ENCODE measurements at regions not wholly inside any gene's neighbourhood (a gene's known extent, or its start where the extent isn't known, plus 50 kb on each side); places are given as distances from the start of the nearest gene placed in this dataset.

- no peak for DNase-seq
Measured at GRCh38 chr13:106433066-106433465, 102.4 kb downstream of the EFNB2 start.

- DNase-seq: no peak
Measured at GRCh38 chr13:106432636-106433035, 102.8 kb downstream of the EFNB2 start.

- no peak for DNase-seq
Measured at GRCh38 chr13:106426909-106427308, 108.6 kb downstream of the EFNB2 start.

DNA sequence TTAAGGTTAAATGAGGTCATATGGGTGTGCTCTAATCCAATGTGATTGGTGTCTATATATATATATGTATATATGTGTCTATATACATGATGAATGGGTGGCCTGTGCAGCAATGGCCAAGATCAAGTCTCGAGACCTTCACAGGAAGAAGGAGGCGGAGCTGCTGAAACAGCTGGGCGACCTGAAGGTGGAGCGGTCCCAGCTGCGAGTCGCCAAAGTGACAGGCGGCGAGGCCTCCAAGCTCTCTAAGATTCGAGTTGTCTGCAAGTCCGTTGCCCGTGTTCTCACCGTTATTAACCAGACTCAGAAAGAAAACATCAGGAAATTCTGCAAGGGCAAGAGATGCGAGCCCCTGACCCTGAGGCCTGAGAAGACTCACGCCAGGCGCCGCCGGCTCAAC lies 109.8 kb downstream of the EFNB2 start:
- DNase-seq: no peak

DNA sequence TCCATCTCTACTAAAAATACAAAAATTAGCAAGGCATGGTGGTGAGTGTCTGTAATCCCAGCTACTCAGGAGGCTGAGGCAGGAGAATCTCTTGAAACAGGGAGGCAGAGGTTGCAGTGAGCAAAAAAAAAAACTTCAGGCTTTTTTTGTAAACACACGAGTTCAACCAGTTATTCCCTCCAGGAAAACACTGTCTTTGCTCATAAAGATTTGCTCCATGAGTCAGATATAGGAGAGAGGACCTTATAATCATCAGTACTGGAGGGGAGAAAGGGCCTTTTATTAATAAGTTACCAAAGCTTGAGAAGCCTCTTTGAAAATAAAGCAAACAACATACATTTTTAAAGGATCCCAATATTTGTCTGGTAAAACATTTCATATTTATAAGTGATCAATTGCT lies 110.7 kb downstream of the EFNB2 start:
- no peak for DNase-seq

- no peak for DNase-seq
Measured at GRCh38 chr13:106423530-106423929, 111.9 kb downstream of the EFNB2 start.

GRCh38 chr13:106418556-106418955 lies 116.9 kb downstream of the EFNB2 start:
- no peak for DNase-seq

DNA sequence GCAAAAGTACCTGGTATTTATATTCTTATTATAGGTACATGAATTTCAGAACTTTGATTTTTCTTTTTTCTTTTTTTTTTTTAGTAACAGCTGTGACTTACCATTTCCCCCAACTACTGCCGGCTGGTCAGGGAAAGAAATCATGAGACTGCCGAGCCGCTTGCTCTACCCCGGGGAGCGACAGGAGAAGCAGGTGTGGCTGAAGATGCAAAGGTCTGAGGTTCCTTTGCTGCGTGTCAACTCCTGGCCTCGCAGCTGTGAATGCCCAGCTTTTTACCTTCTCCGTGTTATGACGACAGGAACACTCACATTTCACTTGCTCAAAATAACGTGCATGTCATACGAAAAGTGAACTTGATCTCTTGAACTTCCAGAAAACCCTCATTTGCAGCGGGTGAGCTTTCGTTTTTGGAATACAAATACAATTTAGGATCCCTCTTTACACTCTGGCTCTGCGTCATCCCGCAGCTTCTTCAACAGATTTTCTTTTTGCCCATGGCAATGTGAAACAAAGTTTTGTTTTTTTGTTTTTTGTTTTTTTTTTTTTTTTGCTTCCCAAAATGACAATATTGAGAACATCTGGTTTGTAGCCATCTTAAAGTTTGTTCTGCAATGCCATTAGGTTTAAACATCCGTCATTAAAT lies 117.9 kb downstream of the EFNB2 start:
- DNase-seq: no peak

DNA sequence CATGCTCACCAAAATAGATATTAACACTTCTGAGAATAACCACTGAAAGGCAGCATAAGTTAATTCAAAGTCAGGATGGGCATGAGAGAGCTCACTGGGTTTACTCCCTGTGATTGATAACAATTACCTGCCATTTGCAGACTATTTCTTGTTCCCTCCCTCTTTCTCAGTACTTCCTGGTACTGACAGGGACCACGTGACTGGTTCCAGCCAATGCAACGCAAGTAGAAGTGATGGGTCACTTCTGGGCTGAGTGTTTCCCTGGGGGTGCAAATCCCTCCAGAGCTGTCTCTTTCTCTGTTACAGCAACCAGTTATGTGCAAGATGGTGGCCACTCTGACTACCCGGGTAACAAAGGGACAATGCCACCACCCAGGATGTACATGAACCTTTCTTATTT lies 118.8 kb downstream of the EFNB2 start:
- no peak for DNase-seq

DNA sequence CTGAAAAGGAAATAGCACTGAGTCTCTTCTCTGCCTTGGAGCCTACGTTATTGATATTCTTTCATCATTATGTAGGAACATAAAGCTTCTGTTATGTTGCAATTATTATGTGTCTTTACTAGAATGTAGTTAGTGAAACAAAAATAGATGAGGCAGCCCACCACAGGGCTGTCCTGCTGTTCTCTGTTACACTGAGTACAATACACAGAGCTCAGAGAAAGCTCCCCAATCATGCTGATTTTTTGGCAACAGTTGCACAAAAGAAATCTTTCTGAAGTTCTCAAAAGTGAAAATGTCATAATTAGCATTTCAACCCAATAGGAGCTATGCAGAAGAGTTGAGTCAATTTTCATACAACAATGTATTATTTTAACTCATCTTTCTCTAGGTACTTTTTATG lies 119.5 kb downstream of the EFNB2 start:
- DNase-seq: no peak

DNA sequence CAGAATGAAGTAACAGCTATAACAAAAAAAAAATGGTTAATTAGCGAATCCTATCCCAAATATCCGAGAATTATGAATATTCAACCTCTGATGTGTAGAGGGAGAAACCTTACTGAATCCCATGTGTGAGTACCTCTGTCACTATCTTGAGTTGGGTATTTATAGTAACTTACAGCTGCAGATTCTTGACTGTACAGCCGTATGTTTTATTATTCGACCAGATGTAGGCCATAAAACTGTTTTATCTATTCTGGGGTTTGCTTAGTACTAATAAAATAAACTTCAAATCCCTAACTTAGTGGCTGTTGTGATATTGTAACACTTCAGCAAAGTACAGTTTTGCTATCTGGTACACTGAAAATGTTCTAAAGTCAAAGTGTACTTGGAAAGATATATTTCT lies 120.0 kb downstream of the EFNB2 start:
- DNase-seq: no peak

GRCh38 chr13:106407338-106407737 lies 128.1 kb downstream of the EFNB2 start:
- DNase-seq: no peak

- DNase-seq: no peak
Measured at GRCh38 chr13:106405731-106406130, 129.7 kb downstream of the EFNB2 start.

DNA sequence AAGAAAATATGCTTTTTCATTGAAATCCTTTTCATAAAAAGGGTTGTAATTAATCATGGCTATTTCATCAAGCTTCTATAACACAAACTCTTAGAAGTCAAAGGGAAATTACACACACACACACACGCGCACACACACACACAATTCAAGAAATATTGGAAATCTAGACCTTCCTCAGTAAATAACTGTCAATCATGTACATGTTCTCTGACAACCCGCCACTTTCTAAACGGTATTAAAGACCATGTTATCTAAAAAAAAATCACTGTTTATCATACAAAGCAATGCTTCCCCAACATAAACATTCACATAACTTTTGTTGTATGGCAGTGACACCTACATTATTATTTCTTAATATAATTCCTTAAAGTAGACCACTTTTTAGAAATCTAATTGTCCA lies 132.2 kb downstream of the EFNB2 start:
- no peak for DNase-seq

- no peak for DNase-seq
Measured at GRCh38 chr13:106402866-106403265, 132.6 kb downstream of the EFNB2 start.

- no peak for DNase-seq
Measured at GRCh38 chr13:106401081-106401480, 134.4 kb downstream of the EFNB2 start.

DNA sequence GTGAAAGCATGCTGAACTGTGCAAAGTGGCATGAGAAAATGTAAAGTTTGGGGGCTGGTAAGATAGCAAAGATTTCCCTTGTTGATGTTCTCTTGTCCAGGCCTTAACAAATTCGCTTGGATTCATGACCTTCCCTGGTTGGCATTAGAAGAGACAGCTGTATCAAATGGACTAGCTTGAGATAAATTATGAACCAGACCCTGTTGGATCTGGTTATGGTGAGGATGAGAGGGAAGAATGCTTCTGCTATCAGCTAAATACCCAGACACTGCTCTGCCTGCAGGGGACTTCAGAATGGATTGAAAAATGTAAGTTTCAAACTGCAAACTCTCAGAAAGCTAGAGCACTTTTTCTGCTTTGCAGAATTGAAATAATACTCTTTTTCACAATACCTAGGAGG lies 135.2 kb downstream of the EFNB2 start:
- no peak for DNase-seq

DNA sequence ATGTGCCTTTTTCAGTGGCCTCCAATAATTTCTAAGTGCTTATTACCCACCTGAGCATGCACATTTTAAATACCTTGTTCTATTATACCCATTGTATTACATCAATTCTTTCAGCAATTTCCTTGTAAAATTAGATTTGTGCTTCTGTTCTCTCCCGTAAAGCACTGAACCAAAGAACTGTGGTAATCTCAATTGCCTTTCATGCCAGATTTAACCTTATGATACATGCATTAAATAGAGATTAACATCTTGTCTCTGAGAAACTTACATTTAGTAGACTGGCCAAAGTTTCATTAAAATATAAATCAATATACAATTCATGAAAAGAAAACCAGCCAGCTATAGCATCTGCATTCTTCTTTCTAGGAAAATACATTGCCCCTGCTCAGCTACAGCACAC lies 137.2 kb downstream of the EFNB2 start:
- no peak for DNase-seq

DNA sequence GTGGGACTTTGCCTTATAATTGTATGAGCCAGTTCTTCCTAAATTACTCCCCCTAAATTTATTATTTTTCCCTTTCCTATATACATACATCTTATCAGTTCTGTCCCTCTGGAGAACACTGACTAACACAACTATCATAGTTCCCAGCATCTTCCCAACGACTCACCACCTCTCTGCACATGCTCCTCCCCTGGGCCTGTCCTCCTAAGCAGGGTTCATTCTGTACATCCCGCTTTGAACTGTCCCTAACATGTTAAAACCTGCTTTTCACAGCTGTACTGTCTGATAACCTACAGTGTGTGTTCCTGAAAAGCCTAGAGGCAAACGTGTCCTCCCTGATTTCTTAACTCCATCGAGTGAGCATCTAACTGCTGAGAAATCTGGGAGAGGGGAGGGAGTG lies 141.7 kb downstream of the EFNB2 start:
- no peak for DNase-seq

DNA sequence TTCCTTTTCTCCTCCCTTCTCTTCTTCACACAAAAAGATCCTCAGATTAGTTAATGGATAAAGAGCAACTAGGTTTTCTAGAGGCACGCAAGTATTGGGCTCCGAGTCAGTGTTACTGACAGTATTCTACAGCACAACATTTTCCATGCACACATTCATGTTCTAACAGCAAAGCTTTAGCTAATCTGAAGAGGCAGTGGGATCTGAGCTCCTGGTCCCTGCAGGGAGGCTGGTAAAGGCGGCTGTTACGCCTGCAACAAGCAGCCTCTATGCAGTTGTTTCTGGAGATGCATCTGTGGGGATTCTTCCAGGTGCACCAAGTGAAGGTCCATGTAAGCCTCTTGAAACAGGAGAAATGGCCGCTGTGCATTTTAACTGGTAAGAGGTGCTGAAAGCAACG lies 143.8 kb downstream of the EFNB2 start:
- DNase-seq: no peak

- no peak for DNase-seq
Measured at GRCh38 chr13:106391271-106391670, 144.2 kb downstream of the EFNB2 start.

- DNase-seq: no peak
Measured at GRCh38 chr13:106390367-106390766, 145.1 kb downstream of the EFNB2 start.

GRCh38 chr13:106385654-106386053 lies 149.8 kb downstream of the EFNB2 start:
- no peak for DNase-seq

GRCh38 chr13:106384516-106384915 lies 150.9 kb downstream of the EFNB2 start:
- DNase-seq: no peak

DNA sequence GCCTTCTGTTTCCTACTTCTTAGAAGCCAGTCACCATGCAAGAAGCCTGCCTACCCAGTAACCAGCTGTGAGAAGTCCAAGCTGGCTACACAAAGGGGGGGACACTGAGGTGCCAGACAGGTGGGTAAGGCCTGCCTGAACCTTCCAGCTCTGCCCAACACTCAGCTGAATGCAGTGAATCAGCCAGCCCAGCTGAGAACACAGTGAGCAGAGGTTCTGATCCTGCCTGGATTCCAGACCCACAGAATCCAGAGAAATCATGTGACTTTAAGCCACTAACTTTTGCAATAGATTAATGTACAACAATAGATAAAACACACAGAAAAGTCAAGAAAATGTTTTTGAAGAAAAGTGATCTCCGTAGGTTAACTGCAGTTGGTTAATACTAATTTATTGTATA lies 151.7 kb downstream of the EFNB2 start:
- no peak for DNase-seq

GRCh38 chr13:106382534-106382933 lies 152.9 kb downstream of the EFNB2 start:
- DNase-seq: no peak

Data from NCI-H1105 (cell line).